Adrenal gland (tissue), 5 donors: ENCODE measurements at regions not wholly inside any gene's neighbourhood (a gene's known extent, or its start where the extent isn't known, plus 50 kb on each side); places are given as distances from the start of the nearest gene placed in this dataset.

ENCODE experiments used
- CTCF ChIP-seq, 6 experiments: fragments of 450-650 bp in 4 of 6; fragments of 200-600 bp in 2 of 6; sonication (generic) in 1 of 6; IDR thresholded peaks; 1 replicate in 5 of 6; 2 replicates in 1 of 6; pipeline versions ENCODE4 v1.5.1 to v1.8.0; 2016 to 2021; ENCODE audit warnings: antibody characterized with exemption in 6 of 6, mild to moderate bottlenecking in 2 of 6, moderate library complexity in 1 of 6
- POLR2A ChIP-seq, 2 donors: fragments of 450-650 bp; IDR thresholded peaks; one replicate each; pipeline ENCODE4 v1.6.1; 2017; ENCODE audit warnings: antibody characterized with exemption in 2 of 2, mild to moderate bottlenecking in 2 of 2, moderate library complexity in 1 of 2
- donor health status: DM: no; HTN: no; CAD: no.

GRCh38 chr3:120848503-120848902 lies 59.5 kb upstream of the STXBP5L start:
- no peak for TF ChIP-seq CTCF (IDR thresholded peaks at IDR 0.05)
- no peak for TF ChIP-seq POLR2A (IDR thresholded peaks at IDR 0.05)
